Keratinocyte (primary cell): ENCODE measurements at regions not wholly inside any gene's neighbourhood (a gene's known extent, or its start where the extent isn't known, plus 50 kb on each side); places are given as distances from the start of the nearest gene placed in this dataset.

Experiments used
- CTCF ChIP-seq, 3 experiments: IDR thresholded peaks in 1 of 3; conservative IDR thresholded peaks in 1 of 3; optimal IDR thresholded peaks in 1 of 3; 2 replicates in 2 of 3; 3 replicates in 1 of 3; pipeline versions ENCODE3 to v1.5.1; 2011; ENCODE audit warnings: low read length in 3 of 3, mild to moderate bottlenecking in 3 of 3, moderate library complexity in 2 of 3, control low read depth in 1 of 3, inconsistent platforms in 1 of 3; ENCODE audit not compliant: insufficient read depth in 2 of 3; ENCODE audit errors: extremely low read depth in 1 of 3
- EZH2 ChIP-seq: IDR thresholded peaks from one replicate; pipeline ENCODE4 v1.6.1; 2012; ENCODE audit warnings: inconsistent platforms, mild to moderate bottlenecking, low read length, moderate library complexity

GRCh38 chr13:37475966-37476365 is 122.6 kb downstream of the POSTN start:
- TF ChIP-seq CTCF (optimal IDR thresholded peaks at IDR 0.05 in 1 of 3, IDR thresholded peaks at IDR 0.05 in 1 of 3, conservative IDR thresholded peaks at IDR 0.05 in 1 of 3; ENCODE audit: extremely low read depth in 1 of 3, insufficient read depth in 2 of 3, low read length in 3 of 3) (no peak), EZH2 (no peak)
